HCT116 (cell line): ENCODE measurements at regions not wholly inside any gene's neighbourhood (a gene's known extent, or its start where the extent isn't known, plus 50 kb on each side); places are given as distances from the start of the nearest gene placed in this dataset.

Experiments used
- ATAC-seq: fragments of 200-7000 bp; cut with Tn5 transposase; 2 replicates; pipeline ENCODE4 v1.9.1; 2020; ENCODE audit warnings: mild to moderate bottlenecking, moderate library complexity
- BruUV-seq: library from RNA; stranded (reverse); fragments of 400-500 nt; replicated peaks from 2 replicates; lab custom pipeline; 2021; lab: Mats Ljungman, UMichigan
- CTCF ChIA-PET: fragments of 300-600 bp; sonication (Branson Sonifier 250); formaldehyde crosslinking; loops from one replicate; lab custom pipeline; 2021; ENCODE audit warnings: antibody characterized with exemption; lab: Charles Lee
- POLR2A ChIA-PET: fragments of 300-600, 350-600 bp; sonication (Branson Sonifier 250); formaldehyde crosslinking; loops from one replicate; lab custom pipeline; 2021; ENCODE audit warnings: antibody characterized with exemption; lab: Charles Lee
- RAD21 ChIA-PET, 2 experiments: fragments of 300-600 bp; sonication (Branson Sonifier 250); formaldehyde crosslinking; loops; one replicate each; lab custom pipeline; 2023; ENCODE audit warnings: low total read pairs in 2 of 2; ENCODE audit not compliant: uncharacterized antibody in 2 of 2, unreplicated experiment in 2 of 2, low non-redundant PET in 1 of 2; lab: Charles Lee
- DNase-seq: peaks from one replicate; pipeline ENCODE4 v3.0.0-alpha.2; 2010; ENCODE audit warnings: low read depth, low spot score
- H2AFZ ChIP-seq: fragments of 200-600 bp; shearing (Covaris generic), sonication (generic); 2 replicates; pipeline ENCODE4 v1.6.1; 2017; ENCODE audit warnings: low read depth, mixed run types, mixed read lengths, antibody characterized with exemption, low read length; ENCODE audit not compliant: poor library complexity, severe bottlenecking
- H3K27ac ChIP-seq: 2 replicates; pipeline ENCODE4 v1.5.1; 2012; ENCODE audit warnings: low read depth, low read length
- H3K27me3 ChIP-seq: fragments of 200-600 bp; sonication (generic); 2 replicates; pipeline ENCODE4 v1.6.1; 2016; ENCODE audit warnings: mixed run types, low read length, mixed read lengths; ENCODE audit not compliant: insufficient read depth
- H3K36me3 ChIP-seq, 2 experiments: fragments of 200-500 bp in 1 of 2; fragments of 200-600 bp in 1 of 2; sonication (Bioruptor generic) in 1 of 2; sonication (generic) in 1 of 2; 2 replicates each; pipeline versions ENCODE4 v1.5.1 to v1.6.1; 2014 to 2016; ENCODE audit warnings: low read length in 2 of 2, inconsistent platforms in 1 of 2, mixed read lengths in 1 of 2, mixed run types in 1 of 2; ENCODE audit not compliant: insufficient read depth in 2 of 2, control insufficient read depth in 1 of 2
- H3K4me1 ChIP-seq, 2 experiments: fragments of 200-600 bp in 1 of 2; sonication (generic) in 1 of 2; 2 replicates each; pipeline versions ENCODE4 v1.5.1 to v1.6.1; 2012 to 2017; ENCODE audit warnings: low read length in 2 of 2, inconsistent platforms in 1 of 2, mild to moderate bottlenecking in 1 of 2, mixed read lengths in 1 of 2, mixed run types in 1 of 2, moderate library complexity in 1 of 2; ENCODE audit not compliant: insufficient read depth in 2 of 2, control insufficient read depth in 1 of 2
- H3K4me2 ChIP-seq: fragments of 200-600 bp; sonication (generic); 2 replicates; pipeline ENCODE4 v1.6.1; 2017; ENCODE audit warnings: mixed run types, low read length, mixed read lengths
- H3K4me3 ChIP-seq, 2 experiments: fragments of 200-600 bp in 1 of 2; sonication (generic) in 1 of 2; replicated peaks in 1 of 2; 2 replicates each; pipeline ENCODE4 v1.5.1; 2011 to 2016; ENCODE audit warnings: low read length in 2 of 2, control low read depth in 1 of 2, low read depth in 1 of 2, mild to moderate bottlenecking in 1 of 2, mixed read lengths in 1 of 2, mixed run types in 1 of 2
- H3K79me2 ChIP-seq: fragments of 200-600 bp; sonication (generic); 2 replicates; pipeline ENCODE4 v1.6.1; 2017; ENCODE audit warnings: mild to moderate bottlenecking, mixed run types, low read length, moderate library complexity, mixed read lengths; ENCODE audit not compliant: insufficient read depth
- H3K9ac ChIP-seq: fragments of 200-600 bp; sonication (generic); 2 replicates; pipeline ENCODE4 v1.6.1; 2016; ENCODE audit warnings: low read length, mixed read lengths
- H3K9me2 ChIP-seq: fragments of 200-600 bp; sonication (generic), shearing (Covaris generic); 2 replicates; pipeline ENCODE4 v1.6.1; 2017; ENCODE audit warnings: mixed run types, mild to moderate bottlenecking, moderate library complexity; ENCODE audit not compliant: insufficient read depth
- H3K9me3 ChIP-seq, 2 experiments: fragments of 200-500 bp in 1 of 2; fragments of 200-600 bp in 1 of 2; sonication (Bioruptor generic) in 1 of 2; sonication (generic) in 1 of 2; 2 replicates each; pipeline ENCODE4 v1.6.1; 2014 to 2017; ENCODE audit warnings: low read length in 2 of 2, mixed read lengths in 2 of 2, inconsistent platforms in 1 of 2, low read depth in 1 of 2, mild to moderate bottlenecking in 1 of 2, mixed run types in 1 of 2, moderate library complexity in 1 of 2; ENCODE audit not compliant: control insufficient read depth in 1 of 2, insufficient read depth in 1 of 2
- H4K20me1 ChIP-seq: fragments of 200-600 bp; sonication (generic), shearing (Covaris generic); 2 replicates; pipeline ENCODE4 v1.6.1; 2017; ENCODE audit warnings: mixed run types, mild to moderate bottlenecking, moderate library complexity; ENCODE audit not compliant: insufficient read depth
- EGR1 ChIP-seq: IDR thresholded peaks from 2 replicates; pipeline ENCODE4 v1.6.1; 2012; ENCODE audit warnings: low read depth
- EZH2phosphoT487 ChIP-seq: fragments of 200-600 bp; IDR thresholded peaks from 2 replicates; pipeline ENCODE4 v1.6.1; 2018; ENCODE audit warnings: antibody characterized with exemption, borderline replicate concordance
- RAD21 ChIP-seq: IDR thresholded peaks from 2 replicates; pipeline ENCODE4 v1.6.1; 2012; ENCODE audit warnings: low read depth, mild to moderate bottlenecking
- SP1 ChIP-seq: IDR thresholded peaks from 2 replicates; pipeline ENCODE4 v1.6.1; 2012; ENCODE audit warnings: low read depth
- ZNF274 ChIP-seq: fragments of 200-500 bp; sonication (Bioruptor generic); IDR thresholded peaks from 2 replicates; pipeline ENCODE4 v1.6.1; 2014; ENCODE audit warnings: mild to moderate bottlenecking, low read depth, low read length, inconsistent platforms
- intact Hi-C: fragments of 100-400 bp; cut with micrococcal nuclease; formaldehyde crosslinking; loops from 2 replicates; pipeline ENCODE4 v1.10.0; 2022

GRCh38 chr5:143742951-143743350 lies 69.0 kb upstream of the HMHB1 start:
- H3K9ac ChIP-seq: no peak overlapping the region
- H3K27ac ChIP-seq: no peak overlapping the region
- no peak overlapping the region for H3K4me3 ChIP-seq
- intact Hi-C loops: no loop called here
- ChIA-PET POLR2A (no interaction called here), CTCF (no interaction called here), RAD21 (no interaction called here)
- H3K9me3 ChIP-seq: no peaks in the 10 kb centered on the region
- no peak overlapping the region for H3K4me2 ChIP-seq
- H3K79me2 ChIP-seq: no peaks in the 10 kb centered on the region
- H3K9me2 ChIP-seq: no peaks in the 10 kb centered on the region
- H4K20me1 ChIP-seq: no peaks in the 10 kb centered on the region
- no peaks in the 10 kb centered on the region for H3K4me1 ChIP-seq
- H3K27me3 ChIP-seq: no peaks in the 10 kb centered on the region
- H3K36me3 ChIP-seq: no peaks in the 10 kb centered on the region
- no peak for ATAC-seq
- TF ChIP-seq SP1 (no peak), RAD21 (no peak), EGR1 (no peak), EZH2phosphoT487 (no peak)
- no peak overlapping the region for H2AFZ ChIP-seq
- DNase-seq: no peak
- no TSS peak for BruUV-seq

GRCh38 chr5:143741421-143741820 lies 70.5 kb upstream of the HMHB1 start:
- no peaks in the 10 kb centered on the region for H3K9me3 ChIP-seq
- no peak overlapping the region for H3K27ac ChIP-seq
- H3K4me3 ChIP-seq: no peak overlapping the region
- ChIA-PET CTCF (no interaction called here), RAD21 (no interaction called here), POLR2A (no interaction called here)
- no peak overlapping the region for H3K9ac ChIP-seq
- H3K79me2 ChIP-seq: no peaks in the 10 kb centered on the region
- ATAC-seq (no peak), DNase-seq (no peak)
- TF ChIP-seq ZNF274: no peak
- H3K9me2 ChIP-seq: no peaks in the 10 kb centered on the region
- BruUV-seq: no TSS peak
- intact Hi-C loops: no loop called here
- H2AFZ ChIP-seq: no peak overlapping the region
- no peak overlapping the region for H3K4me2 ChIP-seq
- no peaks in the 10 kb centered on the region for H3K4me1 ChIP-seq
- H4K20me1 ChIP-seq: no peaks in the 10 kb centered on the region
- no peaks in the 10 kb centered on the region for H3K27me3 ChIP-seq
- no peaks in the 10 kb centered on the region for H3K36me3 ChIP-seq
